Stimulated activated CD4-positive, alpha-beta T cell treated with anti-CD3 and anti-CD28 coated beads, Interleukin-4, amount 100 ng/mL, for 1 hour (primary cell): ENCODE measurements at regions not wholly inside any gene's neighbourhood (a gene's known extent, or its start where the extent isn't known, plus 50 kb on each side); places are given as distances from the start of the nearest gene placed in this dataset.

Source experiments
- DNase-seq: peaks from one replicate; pipeline ENCODE4 v3.0.0-alpha.2; 2020

DNA sequence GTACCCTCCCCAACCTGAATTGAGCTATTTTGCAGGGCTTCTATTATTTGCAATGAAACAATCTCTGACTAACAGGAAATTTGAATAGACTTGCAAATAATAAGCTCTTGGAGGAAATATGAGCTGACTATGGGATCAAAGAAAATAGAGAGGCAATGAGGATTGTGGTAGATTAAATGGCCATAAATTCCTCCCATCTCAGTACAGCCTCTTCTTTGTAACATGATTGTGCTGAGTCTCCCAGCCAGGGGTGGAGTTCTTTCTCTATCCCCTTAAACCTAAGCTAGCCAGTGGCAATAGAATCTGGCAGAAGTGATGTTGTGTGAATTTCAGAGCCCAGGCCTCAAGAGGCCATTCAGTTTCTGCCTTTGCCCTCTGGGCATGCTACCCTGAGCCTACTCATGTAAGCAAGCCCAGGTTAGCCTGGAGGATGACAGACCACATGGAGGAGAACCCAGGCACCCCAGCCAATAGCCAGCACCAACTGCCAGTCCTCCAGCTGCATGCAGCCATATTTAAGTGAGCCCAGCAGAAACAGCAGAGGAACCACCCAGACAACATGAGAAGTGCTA is 86.8 kb upstream of the TP53I11 start:
- DNase-seq = no peak

DNA sequence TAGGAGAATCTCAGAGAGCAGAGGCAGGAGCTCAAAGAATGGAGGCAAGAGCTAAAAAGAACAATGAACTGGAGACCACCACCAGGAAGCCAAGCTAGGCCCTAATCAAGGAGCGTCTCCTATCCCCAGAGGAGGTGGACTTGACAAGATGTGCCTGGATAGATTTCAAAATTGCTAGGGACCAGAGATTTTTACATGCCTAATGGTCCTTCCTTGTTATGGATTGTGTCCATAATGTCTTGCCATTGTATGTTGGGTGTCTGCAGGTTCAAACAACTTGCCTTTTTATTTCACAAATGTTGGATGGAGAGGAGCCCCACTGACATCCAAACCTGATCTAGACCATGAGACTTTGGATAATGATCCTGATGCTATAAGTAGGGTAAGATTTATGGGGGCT is 88.2 kb upstream of the TP53I11 start:
- no peak for DNase-seq

DNA sequence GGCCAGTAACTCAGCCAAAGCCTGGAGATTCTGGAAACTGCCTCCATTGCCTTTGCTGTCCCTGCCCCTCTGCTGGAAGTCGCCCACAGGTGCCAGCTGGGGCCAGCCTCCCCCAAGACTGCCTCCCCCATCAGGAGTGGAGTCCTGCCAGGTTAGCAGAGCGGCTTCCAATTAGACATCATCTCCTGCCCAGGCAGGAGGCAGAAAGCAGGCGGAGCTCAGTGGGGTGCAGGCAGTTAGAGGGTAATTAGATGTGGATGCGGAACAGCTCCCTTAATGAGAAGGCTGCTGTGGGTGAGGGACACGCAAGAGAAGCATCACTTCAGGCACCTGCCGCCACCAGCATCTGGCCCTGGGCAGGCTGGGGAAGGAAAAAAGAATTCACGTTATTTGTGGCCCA is 90.9 kb upstream of the TP53I11 start:
- no peak for DNase-seq

DNA sequence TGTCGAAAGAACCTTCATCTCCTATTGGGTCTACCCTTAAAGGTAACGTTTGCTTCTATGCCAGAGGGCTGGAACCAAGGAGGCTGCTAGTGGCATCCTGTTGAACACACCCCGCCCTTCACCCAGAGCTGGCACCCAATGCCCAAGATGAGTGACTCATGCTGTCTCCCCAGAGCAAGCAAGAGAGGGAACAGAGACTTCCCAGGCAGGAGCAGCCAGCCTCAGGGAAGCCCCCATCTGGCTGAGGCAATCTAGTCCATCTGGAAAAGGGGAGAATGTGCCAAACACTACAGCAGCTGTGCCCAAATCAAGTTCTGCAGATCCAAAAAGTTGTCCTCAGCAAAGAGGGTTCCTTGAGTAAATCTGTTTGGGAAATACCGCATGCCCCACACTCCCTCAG is 91.9 kb upstream of the TP53I11 start:
- DNase-seq = no peak

DNA sequence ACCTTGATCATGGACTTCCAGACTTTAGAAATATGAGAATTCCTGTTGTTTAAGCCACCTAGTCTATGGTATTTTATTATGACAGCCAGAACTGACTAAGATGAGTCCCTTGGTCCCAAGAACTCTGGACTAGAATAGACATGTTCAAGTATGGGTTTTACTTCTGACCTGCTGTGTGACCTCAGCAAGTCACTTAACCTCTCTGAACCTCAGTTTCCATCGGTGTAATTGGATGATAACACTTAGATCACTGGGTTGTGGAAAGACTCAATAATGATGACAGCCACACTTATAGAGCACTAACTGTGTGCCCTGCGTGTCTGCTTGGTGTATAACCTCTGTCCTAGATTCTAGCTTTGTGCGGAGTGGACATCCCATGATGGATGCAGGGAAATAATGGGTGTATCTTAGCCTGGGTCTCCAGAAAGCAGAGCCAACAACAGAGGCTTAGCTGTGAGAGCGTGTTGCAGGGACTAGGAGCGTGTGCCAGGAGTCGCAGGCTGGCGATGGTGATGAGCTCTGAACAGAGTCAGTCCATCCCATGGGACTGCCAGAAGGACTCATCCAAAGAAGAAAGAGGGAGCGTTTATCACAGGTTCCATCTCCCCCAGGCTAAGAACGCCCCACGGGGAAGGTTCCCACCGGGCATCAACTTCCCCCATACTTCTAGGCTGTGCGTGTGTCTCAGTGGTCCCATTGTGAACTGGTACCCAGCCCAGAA is 93.2 kb upstream of the TP53I11 start:
- no peak for DNase-seq

DNA sequence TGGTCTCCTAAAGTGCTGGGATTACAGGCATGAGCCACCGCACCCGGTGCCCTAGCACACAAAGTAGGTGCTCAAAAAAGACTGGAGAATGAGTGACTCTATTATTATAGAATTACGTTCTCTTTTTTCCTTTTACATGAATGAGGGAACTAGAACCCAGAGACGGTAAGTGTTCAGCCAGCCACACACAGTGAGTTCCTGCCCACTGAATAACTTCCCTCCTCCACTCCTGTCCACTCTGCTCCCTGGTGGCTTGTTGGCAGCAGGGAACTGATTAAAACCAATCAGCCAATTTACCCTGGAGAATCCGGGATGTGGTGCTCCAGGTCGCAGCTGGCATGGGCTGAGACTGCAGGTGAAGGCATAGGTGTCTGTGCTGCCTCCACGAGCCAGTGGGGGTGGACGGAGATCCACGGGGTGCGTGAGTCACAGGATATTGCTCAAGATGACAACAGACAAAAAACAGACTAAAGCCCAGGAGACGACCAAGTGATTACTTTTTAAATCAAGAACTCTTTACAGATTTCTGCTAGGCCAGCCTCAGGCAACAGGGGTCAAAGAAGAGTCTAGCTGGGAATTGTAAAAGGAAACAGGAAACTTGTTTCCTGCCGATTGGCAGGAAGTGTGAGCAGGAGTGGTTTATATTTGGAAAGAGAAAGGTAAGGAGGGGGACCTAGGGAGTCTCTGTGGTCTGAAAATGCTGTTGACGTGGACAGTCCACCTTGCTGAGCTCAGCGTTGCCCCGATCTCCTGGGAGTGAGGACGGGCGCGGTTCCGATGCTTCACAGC is 95.2 kb upstream of the TP53I11 start:
- DNase-seq = peak; percentile 6

DNA sequence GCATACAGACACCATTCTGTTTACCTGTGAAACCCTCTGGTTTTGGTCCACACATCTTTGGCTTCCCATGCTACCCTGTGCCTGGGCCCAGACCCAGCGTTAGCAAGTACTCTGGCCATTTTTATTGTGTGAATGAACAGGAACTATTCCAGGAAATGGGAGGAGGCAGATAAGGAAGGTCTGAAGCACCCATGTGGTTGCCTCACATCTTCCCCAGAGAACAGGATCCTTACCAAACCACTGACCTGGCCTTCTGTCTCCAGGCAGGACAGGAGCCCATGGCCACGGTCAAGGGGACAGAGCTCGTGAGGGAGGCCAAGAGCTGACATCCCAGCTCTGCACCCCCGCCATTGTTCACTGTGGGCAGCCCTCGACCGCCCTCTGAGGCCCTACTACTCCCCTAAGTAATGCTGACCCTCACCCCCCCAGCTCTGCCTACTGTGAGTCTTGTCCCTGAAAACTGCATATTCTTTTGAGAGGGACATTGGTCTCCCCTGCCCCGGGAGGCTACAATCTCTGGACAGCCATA is 97.7 kb upstream of the TP53I11 start:
- no peak for DNase-seq

DNA sequence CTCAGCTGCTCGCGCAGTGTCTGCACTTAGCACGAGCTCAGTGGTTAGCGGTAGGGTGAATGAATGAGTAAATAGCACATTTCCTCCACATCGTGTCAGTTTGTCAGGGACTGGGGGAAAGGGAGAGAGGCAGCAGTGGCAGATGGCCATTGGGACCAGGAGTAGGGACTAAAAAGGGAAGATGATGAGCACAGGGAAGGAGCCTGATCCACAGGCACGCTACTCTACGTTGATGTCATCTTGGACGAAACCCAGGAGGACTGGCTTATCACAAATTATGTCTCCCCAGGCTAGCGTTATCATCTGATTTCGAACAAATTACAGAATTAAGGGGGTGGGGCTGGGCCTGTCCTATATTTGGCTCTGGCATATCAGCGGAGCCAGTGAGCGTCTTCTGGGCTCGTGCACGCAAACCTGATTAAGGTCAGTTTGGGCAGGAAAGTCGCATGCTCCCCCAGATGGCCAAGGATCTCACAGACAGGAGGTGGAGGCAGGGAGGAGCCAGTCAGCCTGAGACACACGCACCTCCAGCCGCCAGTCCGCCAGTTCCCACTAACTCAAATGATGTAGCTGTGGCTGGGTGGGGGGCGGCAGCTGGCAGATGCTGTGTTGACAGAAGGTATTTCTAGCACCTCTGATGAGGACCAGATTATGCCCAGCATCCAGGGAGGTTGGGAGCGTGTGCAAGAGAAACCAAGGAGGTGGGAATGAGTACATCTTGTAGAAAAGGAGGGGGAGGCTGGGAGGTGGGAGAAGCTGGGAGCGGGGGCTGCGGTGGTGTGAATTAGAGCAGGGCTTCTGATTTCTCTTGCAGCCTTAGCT is 97.4 kb upstream of the PRDM11 start:
- no peak for DNase-seq

DNA sequence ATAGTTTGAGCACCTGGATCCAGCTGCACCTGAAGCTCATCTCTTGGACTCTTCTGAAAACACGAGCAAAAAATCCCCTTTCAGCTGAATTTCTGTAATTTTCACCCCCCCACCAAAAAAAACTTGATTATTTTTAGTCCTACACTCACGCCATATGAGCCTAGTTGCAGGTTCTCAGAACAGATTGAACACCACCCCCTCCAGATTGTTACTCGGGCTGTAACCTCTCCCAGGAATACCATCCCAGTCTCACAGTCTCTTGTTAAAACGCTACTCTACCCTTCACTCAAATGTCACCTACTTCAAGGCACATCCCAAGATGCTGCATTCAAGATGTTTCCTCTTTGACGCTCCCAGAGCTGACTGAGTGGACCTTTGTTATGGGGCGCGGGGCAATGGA is 96.3 kb upstream of the PRDM11 start:
- no peak for DNase-seq

DNA sequence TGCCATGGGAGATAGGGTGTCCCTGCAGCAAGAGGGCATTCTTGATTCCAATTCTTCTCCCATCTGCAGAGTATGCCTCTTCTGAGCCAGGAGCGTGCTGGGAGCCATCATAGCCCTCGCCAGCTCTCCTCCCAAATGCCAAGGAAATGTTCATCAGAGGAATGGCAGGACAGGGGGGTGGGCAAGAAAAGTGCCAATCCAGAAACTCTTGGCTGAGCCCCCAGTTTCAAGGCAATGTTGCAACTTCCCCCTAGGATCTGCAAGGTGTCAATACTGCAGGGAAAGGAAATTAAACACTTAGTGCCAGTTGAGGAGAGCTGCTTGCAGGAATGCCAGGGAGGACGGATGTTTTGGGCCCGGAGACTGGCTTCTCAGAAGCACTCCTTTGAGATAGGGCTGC is 94.8 kb upstream of the PRDM11 start:
- DNase-seq = no peak

DNA sequence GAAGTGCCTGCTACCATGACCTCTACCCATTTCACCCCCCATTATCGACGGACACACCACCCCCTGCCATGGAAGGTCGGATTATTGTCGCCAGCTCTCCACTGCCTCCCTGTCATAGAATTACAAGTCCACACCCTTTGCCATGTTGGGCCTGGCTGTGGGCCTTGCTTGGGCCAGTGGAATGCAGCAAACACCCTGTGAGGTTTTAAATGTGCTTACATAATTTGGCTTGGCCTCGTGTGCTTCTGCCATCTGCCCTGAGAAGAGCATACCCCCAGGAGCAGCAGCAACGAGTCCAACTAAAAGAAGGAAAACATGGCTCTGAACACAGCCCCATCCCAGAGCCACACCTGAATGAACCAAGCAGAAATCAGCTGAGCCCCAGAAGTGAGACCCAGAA is 94.1 kb upstream of the PRDM11 start:
- DNase-seq = no peak

DNA sequence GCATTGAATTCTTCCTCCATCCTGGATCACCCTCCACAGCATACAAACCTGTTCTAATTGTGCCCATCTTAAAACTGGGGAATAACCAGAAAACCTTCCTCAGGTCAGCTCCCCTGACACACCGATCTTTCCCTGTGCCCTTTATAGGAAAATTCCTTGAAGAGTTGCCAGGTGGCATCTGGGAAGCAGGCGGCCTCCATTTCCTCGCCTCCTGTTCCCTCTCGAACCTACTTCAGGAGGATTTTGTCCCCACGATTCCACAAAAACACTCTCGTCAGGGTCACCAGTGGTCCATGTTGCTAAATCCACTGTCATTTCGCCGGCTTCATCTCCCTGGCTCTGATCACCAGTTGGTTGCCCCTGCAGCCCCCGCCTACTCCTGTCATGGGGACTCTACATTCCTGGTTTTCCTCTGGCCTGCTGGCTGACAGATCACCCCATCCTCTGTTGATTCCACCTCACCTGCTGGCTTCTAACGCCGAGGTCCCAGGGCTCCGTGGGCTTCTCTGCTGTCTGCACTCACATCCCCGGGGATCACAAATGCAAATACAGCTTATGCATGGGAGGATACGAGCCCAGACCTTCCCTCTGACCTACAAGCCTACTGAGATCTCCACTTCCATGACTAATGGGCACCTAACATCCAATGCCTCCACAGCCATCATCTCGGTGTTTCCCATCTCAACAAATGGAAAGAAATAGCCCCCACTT is 92.5 kb upstream of the PRDM11 start:
- no peak for DNase-seq

DNA sequence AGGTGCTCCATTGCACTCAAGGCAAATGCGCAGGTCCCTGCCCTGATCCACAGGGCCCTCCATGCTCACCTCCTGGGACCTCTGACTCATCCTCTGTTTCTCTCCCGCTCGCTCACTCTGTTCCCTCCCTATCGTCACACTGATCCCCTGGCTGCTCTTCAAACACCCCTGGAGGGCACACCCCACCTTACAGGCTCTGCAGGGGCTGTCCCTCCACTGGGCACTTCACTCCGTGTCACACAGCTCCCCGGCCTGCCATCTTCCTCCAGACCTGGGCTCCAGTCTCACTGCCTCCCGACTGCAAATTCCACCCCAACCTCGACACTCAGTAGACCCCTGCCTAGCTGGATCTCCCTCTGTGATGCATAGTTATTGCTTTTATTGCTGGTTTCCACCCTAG is 91.5 kb upstream of the PRDM11 start:
- DNase-seq = no peak

DNA sequence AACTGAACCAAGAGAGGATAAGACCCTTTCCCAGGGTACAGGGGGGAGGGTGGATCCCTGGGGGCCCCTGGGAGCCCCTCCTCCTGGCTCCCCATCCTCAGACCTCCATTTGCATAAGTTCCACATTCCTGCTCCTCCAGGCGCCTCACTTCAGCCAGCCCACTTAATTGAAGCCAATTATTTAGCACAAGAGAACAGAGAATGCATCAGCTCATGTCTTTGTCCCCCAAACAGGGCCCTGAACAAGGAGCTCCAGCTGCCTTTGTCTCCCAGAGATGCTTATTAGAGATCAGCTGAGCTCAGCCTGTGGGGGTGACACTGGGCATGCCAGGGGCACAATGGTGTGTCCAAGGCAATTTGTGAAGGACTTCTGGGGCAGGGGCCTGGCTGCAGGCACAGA is 89.9 kb upstream of the PRDM11 start:
- no peak for DNase-seq

DNA sequence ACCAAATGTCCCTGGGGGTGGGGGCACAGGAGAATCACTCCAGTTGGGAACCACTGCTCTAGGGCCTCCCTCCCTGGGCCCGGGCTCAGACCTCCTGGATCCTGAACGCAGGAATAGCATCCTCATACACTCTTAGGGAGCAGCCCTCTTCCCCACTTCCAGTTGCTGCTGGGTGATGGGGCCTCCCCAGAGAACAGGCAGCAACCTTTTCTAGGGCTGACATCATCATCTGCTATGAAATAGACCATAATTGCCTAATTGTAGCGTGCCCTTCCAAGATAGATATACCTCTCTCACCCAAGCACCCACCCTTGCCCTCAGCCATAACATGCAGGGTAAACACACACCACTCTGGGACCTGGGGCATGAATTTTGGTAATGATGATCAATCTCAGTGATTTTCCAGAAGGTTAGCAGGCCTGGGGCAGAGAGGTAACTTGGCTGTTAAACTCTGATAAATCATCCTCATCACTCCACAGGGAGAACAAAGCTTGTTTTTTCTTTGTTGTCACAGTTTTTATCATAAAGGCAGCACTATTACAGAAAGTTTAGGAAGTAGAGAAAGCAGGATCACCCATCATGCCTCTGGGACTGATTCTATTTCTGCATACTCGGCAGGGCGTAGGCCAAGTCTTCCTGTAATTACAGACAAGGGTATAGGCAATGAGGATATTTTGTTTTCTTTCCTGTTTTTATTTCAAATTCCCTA is 88.3 kb upstream of the PRDM11 start:
- no peak for DNase-seq

DNA sequence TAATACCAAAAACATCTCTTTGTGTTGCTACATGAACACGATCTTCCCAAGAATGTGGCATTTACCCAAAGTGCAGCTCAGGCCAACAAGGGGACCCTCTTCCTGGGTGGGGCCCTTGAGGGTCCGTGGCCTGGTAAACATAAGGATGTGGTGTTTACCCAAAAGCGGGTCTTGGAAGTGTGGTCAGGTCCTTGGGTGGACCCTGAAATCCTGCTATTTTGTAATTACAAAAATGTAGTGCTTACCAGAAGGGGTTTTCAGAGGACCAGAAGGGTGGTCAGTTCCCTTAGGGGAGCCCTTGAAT is 87.8 kb upstream of the PRDM11 start:
- DNase-seq = no peak

DNA sequence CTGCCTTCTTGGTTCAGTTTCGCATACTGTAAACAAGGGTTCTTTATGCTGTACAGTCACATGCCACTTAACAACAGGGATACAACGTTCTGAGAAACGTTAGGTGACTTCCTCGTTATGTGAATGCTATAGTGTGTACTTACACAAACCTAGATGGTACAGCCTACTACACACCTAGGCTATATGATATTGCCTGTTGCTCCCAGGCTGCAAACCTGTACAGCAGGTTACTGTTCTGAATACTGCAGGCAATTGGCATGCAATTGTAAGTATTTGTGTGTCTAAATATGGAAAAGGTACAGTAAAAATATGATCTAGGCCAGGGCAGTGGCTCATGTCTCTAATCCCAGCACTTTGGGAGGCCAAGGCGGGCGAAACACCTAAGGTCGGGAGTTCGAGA is 85.7 kb upstream of the PRDM11 start:
- DNase-seq = no peak

DNA sequence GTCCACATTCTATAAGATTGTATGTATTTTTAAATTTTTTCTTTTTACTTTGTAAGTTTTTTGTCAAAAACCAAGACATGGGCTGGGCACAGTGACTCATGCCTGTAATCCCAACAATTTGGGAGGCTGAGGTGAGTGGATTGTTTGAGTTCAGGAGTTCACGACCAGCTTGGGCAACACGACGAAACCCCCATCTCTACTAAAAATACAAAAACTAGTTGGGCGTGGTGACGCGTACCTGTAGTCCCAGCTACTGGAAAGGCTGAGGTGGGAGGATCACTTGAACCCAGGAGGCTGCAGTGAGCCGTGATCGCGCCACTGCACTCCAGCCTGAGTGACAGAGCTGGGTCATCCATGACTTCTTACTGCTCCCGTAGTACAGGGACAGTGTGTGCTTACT is 84.8 kb upstream of the PRDM11 start:
- DNase-seq = no peak

DNA sequence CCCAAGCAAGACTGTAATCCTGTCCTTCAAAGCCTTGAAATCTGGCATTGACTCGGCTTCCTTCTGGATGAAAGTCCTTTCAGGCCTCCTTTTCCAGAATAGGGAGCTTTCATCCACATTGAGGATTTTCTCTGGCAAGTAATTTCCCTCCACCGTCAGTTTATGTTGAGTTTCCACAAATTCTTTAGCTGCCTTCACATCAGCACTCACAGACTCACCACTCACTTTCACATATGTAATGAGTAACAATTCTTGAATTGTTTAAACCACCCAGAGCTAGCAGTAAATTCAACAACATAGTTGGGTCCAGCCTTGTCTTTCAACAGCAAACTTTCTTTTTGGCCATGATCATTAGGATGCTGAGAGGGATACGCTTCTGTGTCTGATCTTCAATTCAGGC is 84.3 kb upstream of the PRDM11 start:
- no peak for DNase-seq

DNA sequence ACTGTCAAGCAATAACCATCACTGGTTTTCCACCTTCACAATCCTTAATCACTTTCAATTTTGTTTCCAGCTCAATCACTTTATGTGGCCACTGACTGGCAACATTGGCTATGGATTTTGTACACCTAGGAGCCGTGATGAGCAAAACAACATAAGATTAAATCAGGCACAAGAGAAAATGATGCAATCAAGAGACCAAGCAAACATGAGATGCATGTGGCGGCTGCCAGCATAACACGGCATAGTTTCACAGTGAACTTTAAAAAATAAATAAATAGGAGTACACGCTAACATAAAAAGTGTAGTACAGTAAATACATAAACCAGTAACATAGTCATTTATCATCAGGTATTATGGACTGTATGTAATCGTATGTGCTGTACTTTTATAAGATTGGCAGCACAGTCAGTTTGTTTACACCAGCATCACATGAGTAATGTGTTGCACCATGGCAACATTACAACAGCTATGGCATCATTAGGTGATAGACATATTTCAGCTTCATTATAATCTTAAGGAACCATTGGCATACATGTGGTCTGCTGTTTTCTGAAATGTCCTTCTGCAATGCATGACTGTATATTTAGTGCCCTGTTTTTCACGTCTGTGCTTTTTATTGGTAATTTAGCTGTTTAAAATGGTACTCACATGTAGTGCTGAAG is 83.3 kb upstream of the PRDM11 start:
- DNase-seq = no peak

DNA sequence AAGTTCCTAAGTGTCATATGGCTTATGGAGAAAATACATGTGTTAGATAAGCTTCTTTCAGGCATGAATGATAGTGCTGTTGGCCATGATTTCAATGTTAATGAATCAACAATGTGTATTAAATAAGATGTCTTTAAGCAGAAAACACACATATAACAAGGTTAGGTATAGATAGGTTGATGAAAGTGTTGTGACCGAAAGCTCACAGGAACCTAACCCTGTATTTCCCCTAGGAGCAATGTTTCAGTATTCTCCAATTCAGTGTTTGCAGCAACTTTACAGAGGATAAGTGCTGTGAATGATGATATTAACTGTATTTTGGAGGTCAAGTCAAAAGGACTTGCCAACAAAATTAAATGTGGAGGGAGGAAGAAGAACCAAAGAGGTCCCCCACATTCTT is 82.8 kb upstream of the PRDM11 start:
- DNase-seq = no peak

DNA sequence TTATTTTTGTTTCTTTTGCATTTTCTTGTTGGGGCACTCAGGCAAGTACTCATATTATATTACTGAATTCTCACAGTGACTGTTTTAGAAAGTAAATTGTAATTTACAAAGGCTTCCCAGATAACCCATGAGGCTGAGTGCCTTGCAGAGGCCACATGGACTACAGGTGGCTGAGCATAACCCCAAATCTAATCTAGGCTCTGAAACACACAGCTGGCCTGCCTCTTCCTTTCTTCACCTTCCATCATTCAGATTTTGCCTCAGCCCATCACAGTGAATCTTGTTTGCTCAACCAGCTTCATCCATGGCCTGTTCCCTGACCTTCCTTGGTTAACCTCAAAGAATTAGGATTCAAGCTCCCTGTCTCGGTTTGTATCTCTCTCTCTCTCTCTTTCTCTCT is 78.5 kb upstream of the PRDM11 start:
- DNase-seq = no peak
